ENCODE measurements at regions not wholly inside any gene's neighbourhood (a gene's known extent, or its start where the extent isn't known, plus 50 kb on each side); places are given as distances from the start of the nearest gene placed in this dataset.

DNA sequence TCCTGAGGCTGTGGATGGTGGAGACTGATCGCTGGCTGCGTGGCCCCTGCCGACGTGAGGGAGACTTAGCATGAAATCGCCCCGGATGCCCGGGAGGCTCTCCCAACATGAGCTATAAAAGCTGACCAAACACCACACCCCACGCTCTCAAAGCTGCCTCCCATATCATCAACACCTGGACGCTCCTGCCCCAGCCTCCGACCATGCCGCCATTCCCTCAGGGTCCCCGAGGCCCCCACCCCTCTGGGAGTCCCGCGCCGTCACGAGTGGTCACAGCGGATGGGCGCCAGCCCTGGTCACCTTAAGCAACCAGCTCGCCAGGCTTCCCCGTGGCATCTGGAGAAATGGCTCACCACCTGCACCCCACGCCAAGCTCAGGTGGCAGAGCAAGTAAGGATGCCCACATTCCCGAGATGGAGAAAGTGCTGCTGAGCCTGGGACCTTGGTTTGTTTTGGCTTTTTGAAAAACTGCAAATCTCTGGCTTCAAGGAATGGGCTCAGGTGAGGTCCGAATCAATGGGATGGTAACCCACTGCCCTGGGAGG, 196.0 kb downstream of the MED10 start:
- Mint-ChIP-seq H3K27ac (ENCODE audit: unreplicated experiment) (no peak overlapping the region), H3K36me3 (ENCODE audit: low read depth) (no peaks in the 10 kb centered on the region), H3K4me3 (ENCODE audit: unreplicated experiment) (no peak overlapping the region), H3K9me3 (ENCODE audit: low read depth) (peaks cover 15% of the 10 kb centered on the region), H3K27me3 (ENCODE audit: low read depth) (no peaks in the 10 kb centered on the region), H3K4me1 (ENCODE audit: low read depth) (no peaks in the 10 kb centered on the region)
- TF ChIP-seq, protein P1, sequence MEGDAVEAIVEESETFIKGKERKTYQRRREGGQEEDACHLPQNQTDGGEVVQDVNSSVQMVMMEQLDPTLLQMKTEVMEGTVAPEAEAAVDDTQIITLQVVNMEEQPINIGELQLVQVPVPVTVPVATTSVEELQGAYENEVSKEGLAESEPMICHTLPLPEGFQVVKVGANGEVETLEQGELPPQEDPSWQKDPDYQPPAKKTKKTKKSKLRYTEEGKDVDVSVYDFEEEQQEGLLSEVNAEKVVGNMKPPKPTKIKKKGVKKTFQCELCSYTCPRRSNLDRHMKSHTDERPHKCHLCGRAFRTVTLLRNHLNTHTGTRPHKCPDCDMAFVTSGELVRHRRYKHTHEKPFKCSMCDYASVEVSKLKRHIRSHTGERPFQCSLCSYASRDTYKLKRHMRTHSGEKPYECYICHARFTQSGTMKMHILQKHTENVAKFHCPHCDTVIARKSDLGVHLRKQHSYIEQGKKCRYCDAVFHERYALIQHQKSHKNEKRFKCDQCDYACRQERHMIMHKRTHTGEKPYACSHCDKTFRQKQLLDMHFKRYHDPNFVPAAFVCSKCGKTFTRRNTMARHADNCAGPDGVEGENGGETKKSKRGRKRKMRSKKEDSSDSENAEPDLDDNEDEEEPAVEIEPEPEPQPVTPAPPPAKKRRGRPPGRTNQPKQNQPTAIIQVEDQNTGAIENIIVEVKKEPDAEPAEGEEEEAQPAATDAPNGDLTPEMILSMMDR (IDR thresholded peaks at IDR 0.05) = no peak
- DNase-seq (ENCODE audit: low spot score) = no peak

DNA sequence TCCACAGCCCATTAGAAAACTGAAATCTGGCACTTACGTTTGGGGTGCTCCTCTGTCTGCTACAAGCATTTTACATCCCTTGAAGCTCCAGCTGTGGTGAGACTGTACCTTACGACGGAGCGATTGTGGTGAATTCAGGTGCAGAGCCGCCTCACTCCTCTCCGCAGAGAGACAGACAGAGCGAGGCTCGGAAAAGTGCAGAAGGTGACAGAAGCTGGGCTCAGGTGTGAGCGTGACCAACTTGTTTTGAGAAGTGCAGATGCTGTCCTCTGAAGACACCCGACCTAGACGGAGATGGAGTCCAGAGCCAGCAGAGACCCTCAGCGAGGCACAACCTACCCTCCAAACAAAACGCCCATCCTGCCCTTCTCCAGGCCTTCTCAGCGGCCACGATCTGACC, 196.5 kb downstream of the MED10 start:
- Mint-ChIP-seq H3K4me1 (ENCODE audit: low read depth) (no peaks in the 10 kb centered on the region), H3K4me3 (ENCODE audit: unreplicated experiment) (no peak overlapping the region), H3K9me3 (ENCODE audit: low read depth) (peaks cover 18% of the 10 kb centered on the region), H3K27ac (ENCODE audit: unreplicated experiment) (no peak overlapping the region), H3K27me3 (ENCODE audit: low read depth) (no peaks in the 10 kb centered on the region), H3K36me3 (ENCODE audit: low read depth) (no peaks in the 10 kb centered on the region)
- TF ChIP-seq, protein P1 (IDR thresholded peaks at IDR 0.05) = no peak
- no peak for DNase-seq (ENCODE audit: low spot score)

DNA sequence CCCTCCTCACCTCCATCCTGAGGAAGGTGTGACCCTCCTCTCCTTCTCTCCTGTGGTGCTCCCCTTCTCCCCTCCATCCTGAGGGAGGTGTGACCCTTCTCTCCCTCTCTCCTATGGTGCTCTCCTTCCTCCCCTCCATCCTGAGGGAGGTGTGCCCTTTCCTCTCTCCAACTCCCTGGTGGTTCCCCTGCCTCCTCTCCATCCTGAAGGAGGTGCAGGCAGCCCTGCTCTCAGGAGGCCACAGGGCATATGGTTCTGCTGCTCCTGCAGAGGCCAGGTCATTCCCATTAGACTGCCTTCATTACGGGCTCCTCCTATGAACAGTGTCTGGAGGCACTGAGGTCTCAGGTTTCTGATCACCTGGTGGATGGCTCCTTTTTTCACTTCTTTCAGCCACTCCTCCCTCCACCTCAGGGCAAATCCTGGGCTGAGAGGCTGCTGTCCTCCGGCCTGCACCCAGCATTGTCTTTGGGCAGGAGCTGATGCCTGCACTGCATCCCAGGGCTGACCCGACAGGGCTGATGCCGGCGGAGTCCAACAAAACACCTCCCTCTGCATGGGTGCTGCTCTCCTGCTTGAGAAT, 197.1 kb downstream of the MED10 start:
- H3K27ac Mint-ChIP-seq (ENCODE audit: unreplicated experiment) = no peak overlapping the region
- DNase-seq (ENCODE audit: low spot score) = no peak
- no peaks in the 10 kb centered on the region for H3K27me3 Mint-ChIP-seq (ENCODE audit: low read depth)
- peaks cover 18% of the 10 kb centered on the region for H3K9me3 Mint-ChIP-seq (ENCODE audit: low read depth)
- no peaks in the 10 kb centered on the region for H3K36me3 Mint-ChIP-seq (ENCODE audit: low read depth)
- no peaks in the 10 kb centered on the region for H3K4me1 Mint-ChIP-seq (ENCODE audit: low read depth)
- TF ChIP-seq, protein P1 (IDR thresholded peaks at IDR 0.05) = no peak
- no peak overlapping the region for H3K4me3 Mint-ChIP-seq (ENCODE audit: unreplicated experiment)

DNA sequence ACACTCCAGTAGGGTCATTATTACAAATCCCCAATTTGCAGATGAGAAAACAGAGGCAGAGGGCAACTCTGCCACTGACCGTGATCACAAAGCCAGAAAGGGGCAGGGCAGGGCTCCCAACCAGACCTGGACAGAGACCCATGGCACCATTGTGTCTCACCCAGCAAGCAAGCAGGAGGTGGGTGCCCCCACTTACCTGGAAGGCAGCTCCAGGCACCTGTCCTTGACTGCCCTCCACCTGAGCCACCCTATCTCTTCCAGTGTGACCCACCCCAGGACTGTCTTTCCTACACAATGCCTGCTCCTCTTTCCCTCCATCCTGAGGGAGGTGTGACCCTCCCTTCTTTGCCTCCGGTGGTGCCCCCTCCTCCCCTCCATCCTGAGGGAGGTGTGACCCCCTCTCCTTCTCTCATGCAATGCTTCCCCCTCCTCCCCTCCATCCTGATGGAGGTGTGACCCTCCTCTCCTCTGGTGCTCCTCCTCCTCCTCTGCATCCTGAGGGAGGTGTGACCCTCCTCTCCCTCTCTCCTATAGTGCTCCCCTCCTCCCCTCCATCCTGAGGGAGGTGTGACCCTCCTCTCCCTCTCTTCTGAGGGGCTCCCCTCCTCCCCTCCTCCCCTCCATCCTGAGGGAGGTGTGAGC, 198.0 kb downstream of the MED10 start:
- no peak for DNase-seq (ENCODE audit: low spot score)
- H3K27me3 Mint-ChIP-seq (ENCODE audit: low read depth) = no peaks in the 10 kb centered on the region
- no peaks in the 10 kb centered on the region for H3K4me1 Mint-ChIP-seq (ENCODE audit: low read depth)
- no peaks in the 10 kb centered on the region for H3K36me3 Mint-ChIP-seq (ENCODE audit: low read depth)
- TF ChIP-seq, protein P1 (IDR thresholded peaks at IDR 0.05) = no peak
- H3K9me3 Mint-ChIP-seq (ENCODE audit: low read depth) = peaks cover 16% of the 10 kb centered on the region
- no peak overlapping the region for H3K4me3 Mint-ChIP-seq (ENCODE audit: unreplicated experiment)
- no peak overlapping the region for H3K27ac Mint-ChIP-seq (ENCODE audit: unreplicated experiment)

DNA sequence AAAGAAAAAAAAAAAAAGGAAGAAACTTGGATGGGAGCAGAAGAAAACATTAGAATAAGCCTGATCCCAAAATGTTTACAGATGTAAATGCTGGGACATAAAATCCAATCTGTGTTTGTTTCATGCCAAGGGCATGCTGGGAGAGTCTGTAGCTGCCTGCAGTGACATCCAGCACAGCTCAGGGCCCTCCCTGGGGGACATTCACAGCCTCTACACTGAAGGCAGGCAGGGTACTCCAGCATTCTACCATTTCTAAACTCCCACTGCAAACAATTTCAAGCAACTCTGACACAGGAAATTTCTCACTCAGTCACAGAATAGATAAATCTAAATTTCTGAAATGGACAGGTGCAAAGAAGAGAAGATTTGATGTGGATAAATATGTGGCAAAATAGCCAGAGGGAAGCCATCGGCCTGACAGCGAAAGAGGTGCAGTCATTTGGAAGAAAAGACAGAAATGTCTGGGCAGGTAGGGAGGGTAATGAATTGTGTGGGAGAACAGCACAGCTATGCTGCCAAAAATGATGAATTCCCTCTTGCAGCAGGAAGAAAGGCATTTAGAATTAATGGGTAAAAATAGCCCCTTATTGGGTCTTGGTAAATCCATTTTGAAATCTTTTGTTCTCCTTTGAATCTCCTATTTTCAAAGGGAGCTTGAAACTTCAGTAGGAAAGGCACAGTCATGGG, 199.4 kb downstream of the MED10 start:
- Mint-ChIP-seq H3K27me3 (ENCODE audit: low read depth) (no peaks in the 10 kb centered on the region), H3K4me3 (ENCODE audit: unreplicated experiment) (no peak overlapping the region), H3K9me3 (ENCODE audit: low read depth) (peaks cover 11% of the 10 kb centered on the region), H3K36me3 (ENCODE audit: low read depth) (no peaks in the 10 kb centered on the region), H3K27ac (ENCODE audit: unreplicated experiment) (no peak overlapping the region), H3K4me1 (ENCODE audit: low read depth) (no peaks in the 10 kb centered on the region)
- no peak for DNase-seq (ENCODE audit: low spot score)
- TF ChIP-seq, protein P1 (IDR thresholded peaks at IDR 0.05) = no peak

Data from chondrocyte (in vitro differentiated cells).